ENCODE measurements at regions not wholly inside any gene's neighbourhood (a gene's known extent, or its start where the extent isn't known, plus 50 kb on each side); places are given as distances from the start of the nearest gene placed in this dataset.

DNA sequence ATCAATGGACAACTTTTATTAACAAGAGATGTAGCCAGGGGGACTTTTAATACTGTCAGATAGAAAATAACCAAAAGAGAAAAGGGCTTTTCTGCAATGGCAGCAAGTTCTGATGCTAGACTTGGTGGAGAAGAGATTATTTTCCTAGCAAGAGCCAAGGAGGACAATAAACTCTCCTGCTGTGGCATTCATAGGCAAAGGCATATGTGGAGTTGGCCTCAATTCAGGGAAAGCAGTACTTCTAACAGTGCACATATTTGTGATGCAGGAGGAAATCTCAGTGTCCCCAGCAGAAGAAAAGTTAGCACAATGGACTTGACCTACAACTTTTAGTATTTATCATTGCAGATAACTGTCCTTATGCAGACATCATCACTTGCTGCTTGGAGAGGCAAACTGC lies 75.1 kb upstream of the GRIK1 start:
- Histone ChIP-seq H3K36me3 (ENCODE audit: control insufficient read depth, insufficient read depth, low read length) (no peaks in the 10 kb centered on the region), H3K56ac (ENCODE audit: extremely low read depth, insufficient read depth, low read length) (no peak overlapping the region), H2BK5ac (ENCODE audit: low read depth, low read length, poor library complexity, severe bottlenecking) (no peak overlapping the region), H2AFZ (replicated peaks; ENCODE audit: low read length, poor library complexity) (no peak overlapping the region), H3K27ac (ENCODE audit: insufficient read depth, low read length) (no peak overlapping the region), H3K23ac (ENCODE audit: low read depth, low read length) (no peak overlapping the region), H3K4ac (ENCODE audit: low read depth, low read length) (no peak overlapping the region), H3K14ac (replicated peaks; ENCODE audit: low read depth, low read length) (no peak overlapping the region), H3K79me1 (ENCODE audit: low read depth in 1 of 2, low read length in 2 of 2) (no peaks in the 10 kb centered on the region), H4K5ac (ENCODE audit: low read depth, low read length) (no peak overlapping the region), H3K27me3 (ENCODE audit: control insufficient read depth, insufficient read depth, low read length) (no peaks in the 10 kb centered on the region), H4K20me1 (ENCODE audit: insufficient read depth, low read length) (no peaks in the 10 kb centered on the region), H3K9me3 (ENCODE audit: control insufficient read depth, insufficient read depth, low read length) (peaks cover 3% of the 10 kb centered on the region; the same call in 1 of the 2 replicates), H2BK15ac (ENCODE audit: low read depth, low read length) (no peak overlapping the region), H3K18ac (ENCODE audit: low read depth, low read length) (no peak overlapping the region), H3K9me1 (ENCODE audit: insufficient read depth, low read length) (no peaks in the 10 kb centered on the region), H3K4me3 (ENCODE audit: insufficient read depth, low read depth, low read length) (no peak overlapping the region), H4K8ac (ENCODE audit: low read depth in 2 of 2, low read length in 2 of 2) (no peak overlapping the region), H3K9ac (ENCODE audit: low read depth, low read length) (no peak overlapping the region), H4K91ac (ENCODE audit: insufficient read depth, low read depth, low read length) (no peak overlapping the region), H2BK20ac (ENCODE audit: low read depth, low read length) (no peak overlapping the region), H2AK5ac (ENCODE audit: low read depth, low read length) (no peak overlapping the region), H3K4me1 (ENCODE audit: control insufficient read depth, insufficient read depth, low read length) (no peaks in the 10 kb centered on the region), H2AK9ac (replicated peaks; ENCODE audit: low read depth, low read length, poor library complexity) (no peak overlapping the region), H3K4me2 (ENCODE audit: low read depth, low read length) (no peak overlapping the region), H2BK120ac (ENCODE audit: low read depth, low read length) (no peak overlapping the region)
- CTCF ChIA-PET = no interaction called here
- in situ Hi-C loops (cut with MboI; ENCODE audit: low sequenced_read_pairs) (no loop called here), intact Hi-C loops (cut with micrococcal nuclease) (no loop called here), dilution Hi-C loops (cut with HindIII; ENCODE audit: low sequenced_read_pairs, unreplicated experiment) (no loop called here)
- no peak for ATAC-seq (ENCODE audit: low read depth)
- TF ChIP-seq RCOR1 (IDR thresholded peaks at IDR 0.05; ENCODE audit: insufficient replicate concordance, low read length) (no peak), ELK1 (IDR thresholded peaks at IDR 0.05; ENCODE audit: borderline replicate concordance, low read depth, low read length) (no peak), MXI1 (IDR thresholded peaks at IDR 0.05; ENCODE audit: borderline replicate concordance, low read depth, low read length) (no peak), RFX5 (IDR thresholded peaks at IDR 0.05; ENCODE audit: low read depth, low read length) (no peak), SMC3 (IDR thresholded peaks at IDR 0.05; ENCODE audit: low read depth, low read length) (no peak), FOS (IDR thresholded peaks at IDR 0.05; ENCODE audit: low read depth, low read length) (no peak), POLR2A (IDR thresholded peaks at IDR 0.05; ENCODE audit: low read depth, low read length) (no peak)
- no peak for DNase-seq
- POLR2A ChIA-PET (ENCODE audit: unreplicated experiment) = no interaction called here
- no TSS peak for BruUV-seq (replicated peaks)
